ENCODE measurements at regions not wholly inside any gene's neighbourhood (a gene's known extent, or its start where the extent isn't known, plus 50 kb on each side); places are given as distances from the start of the nearest gene placed in this dataset.
A peak's percentile ranks its signal among the peaks of the same experiment; 100 is the strongest.
"Not testable (repeated sequence)": the region's sequence is repeated elsewhere in the genome, so short reads cannot be mapped to it uniquely, and the experiment has no call there.

GRCh38 chr12:58673021-58673420, 247.3 kb downstream of the LRIG3 start:
- H3K4me1 Mint-ChIP-seq = no peaks in the 10 kb centered on the region
- DNase-seq = no peak
- peaks cover 0 to under 1% of the 10 kb centered on the region in 2 donors for H3K36me3 Mint-ChIP-seq
- H3K4me3 Mint-ChIP-seq = no peak overlapping the region
- no peak for ATAC-seq (ENCODE audit: low read depth in 2 of 2)
- H3K27ac Mint-ChIP-seq = no peak overlapping the region
- H3K9me3 Mint-ChIP-seq = peaks cover 5 to 18% (median 8%) of the 10 kb centered on the region in 7 donors
- no peaks in the 10 kb centered on the region for H3K27me3 Mint-ChIP-seq

- Mint-ChIP-seq H3K27ac (peak overlapping the region in 1 of 6 donors; percentile 65), H3K9me3 (peaks cover 12 to 31% (median 20%) of the 10 kb centered on the region in 7 donors)
- H3K27me3 Mint-ChIP-seq; H3K36me3 Mint-ChIP-seq; ATAC-seq (ENCODE audit: low read depth in 2 of 2); DNase-seq; H3K4me1 Mint-ChIP-seq; H3K4me3 Mint-ChIP-seq: not testable (repeated sequence)
Measured at GRCh38 chr12:58677833-58678232, 242.5 kb downstream of the LRIG3 start.

GRCh38 chr12:58678753-58679152, 241.6 kb downstream of the LRIG3 start:
- Mint-ChIP-seq H3K27me3 (no peaks in the 10 kb centered on the region), H3K36me3 (peaks cover 0 to 5% of the 10 kb centered on the region in 2 donors), H3K27ac (no peak overlapping the region), H3K4me3 (no peak overlapping the region), H3K4me1 (no peaks in the 10 kb centered on the region), H3K9me3 (peaks cover 12 to 31% (median 20%) of the 10 kb centered on the region in 7 donors)
- no peak for ATAC-seq (ENCODE audit: low read depth in 2 of 2)
- no peak for DNase-seq

- H3K36me3 Mint-ChIP-seq = peaks cover 0 to 5% of the 10 kb centered on the region in 2 donors
- ATAC-seq (ENCODE audit: low read depth in 2 of 2) (no peak), DNase-seq (no peak)
- peaks cover 8 to 24% (median 18%) of the 10 kb centered on the region in 7 donors for H3K9me3 Mint-ChIP-seq
- H3K4me1 Mint-ChIP-seq = no peaks in the 10 kb centered on the region
- no peak overlapping the region for H3K27ac Mint-ChIP-seq
- H3K27me3 Mint-ChIP-seq = no peaks in the 10 kb centered on the region
- no peak overlapping the region for H3K4me3 Mint-ChIP-seq
Measured at GRCh38 chr12:58681730-58682129, 238.6 kb downstream of the LRIG3 start.

- ATAC-seq (ENCODE audit: low read depth in 2 of 2) (no peak), DNase-seq (no peak)
- Mint-ChIP-seq H3K27ac (no peak overlapping the region), H3K27me3 (no peaks in the 10 kb centered on the region), H3K36me3 (no peaks in the 10 kb centered on the region), H3K4me3 (no peak overlapping the region), H3K9me3 (peaks cover 11 to 55% (median 24%) of the 10 kb centered on the region in 7 donors), H3K4me1 (no peaks in the 10 kb centered on the region)
Measured at GRCh38 chr12:58695263-58695662, 225.0 kb downstream of the LRIG3 start.

- no peaks in the 10 kb centered on the region for H3K4me1 Mint-ChIP-seq
- H3K36me3 Mint-ChIP-seq = no peaks in the 10 kb centered on the region
- DNase-seq (no peak), ATAC-seq (ENCODE audit: low read depth in 2 of 2) (no peak)
- H3K4me3 Mint-ChIP-seq = no peak overlapping the region
- no peak overlapping the region for H3K27ac Mint-ChIP-seq
- peaks cover 4 to 41% (median 22%) of the 10 kb centered on the region in 7 donors for H3K9me3 Mint-ChIP-seq
- H3K27me3 Mint-ChIP-seq = no peaks in the 10 kb centered on the region
Measured at GRCh38 chr12:58701536-58701935, 218.8 kb downstream of the LRIG3 start.

GRCh38 chr12:58703866-58704265, 216.4 kb downstream of the LRIG3 start:
- DNase-seq (no peak), ATAC-seq (ENCODE audit: low read depth in 2 of 2) (no peak)
- no peaks in the 10 kb centered on the region for H3K27me3 Mint-ChIP-seq
- no peak overlapping the region for H3K27ac Mint-ChIP-seq
- no peaks in the 10 kb centered on the region for H3K4me1 Mint-ChIP-seq
- H3K9me3 Mint-ChIP-seq = peaks cover 10 to 40% (median 22%) of the 10 kb centered on the region in 7 donors
- H3K36me3 Mint-ChIP-seq = no peaks in the 10 kb centered on the region
- H3K4me3 Mint-ChIP-seq = no peak overlapping the region

GRCh38 chr12:58704770-58705169, 215.5 kb downstream of the LRIG3 start:
- not testable (repeated sequence) for DNase-seq; H3K4me3 Mint-ChIP-seq; H3K27me3 Mint-ChIP-seq; H3K4me1 Mint-ChIP-seq; H3K27ac Mint-ChIP-seq; ATAC-seq (ENCODE audit: low read depth in 2 of 2); H3K36me3 Mint-ChIP-seq
- H3K9me3 Mint-ChIP-seq = peaks cover 12 to 38% (median 21%) of the 10 kb centered on the region in 7 donors

GRCh38 chr12:58710901-58711300, 209.4 kb downstream of the LRIG3 start:
- ATAC-seq (ENCODE audit: low read depth in 2 of 2) = no peak
- peaks cover 9 to 38% (median 18%) of the 10 kb centered on the region in 7 donors for H3K9me3 Mint-ChIP-seq

GRCh38 chr12:58711974-58712373, 208.3 kb downstream of the LRIG3 start:
- Mint-ChIP-seq H3K4me1 (no peaks in the 10 kb centered on the region), H3K36me3 (no peaks in the 10 kb centered on the region), H3K27ac (no peak overlapping the region), H3K27me3 (no peaks in the 10 kb centered on the region), H3K9me3 (peaks cover 9 to 30% (median 12%) of the 10 kb centered on the region in 7 donors), H3K4me3 (no peak overlapping the region)
- DNase-seq (no peak), ATAC-seq (ENCODE audit: low read depth in 2 of 2) (no peak)

More at GRCh38 chr12:58710901-58711300, 209.4 kb downstream of the LRIG3 start:
- no peak for DNase-seq
- Mint-ChIP-seq H3K4me3 (no peak overlapping the region), H3K4me1 (no peaks in the 10 kb centered on the region), H3K36me3 (no peaks in the 10 kb centered on the region), H3K27ac (no peak overlapping the region), H3K27me3 (no peaks in the 10 kb centered on the region)

GRCh38 chr12:58712976-58713375, 207.3 kb downstream of the LRIG3 start:
- H3K27me3 Mint-ChIP-seq = no peaks in the 10 kb centered on the region
- DNase-seq (no peak), ATAC-seq (ENCODE audit: low read depth in 2 of 2) (no peak)
- H3K36me3 Mint-ChIP-seq = no peaks in the 10 kb centered on the region
- no peak overlapping the region for H3K4me3 Mint-ChIP-seq
- H3K27ac Mint-ChIP-seq = no peak overlapping the region
- no peaks in the 10 kb centered on the region for H3K4me1 Mint-ChIP-seq
- H3K9me3 Mint-ChIP-seq = peaks cover 0 to 21% (median 10%) of the 10 kb centered on the region in 7 donors

- Mint-ChIP-seq H3K36me3 (no peaks in the 10 kb centered on the region), H3K27ac (no peak overlapping the region), H3K9me3 (peaks cover 0 to 14% (median 2%) of the 10 kb centered on the region in 7 donors), H3K27me3 (no peaks in the 10 kb centered on the region), H3K4me3 (no peak overlapping the region), H3K4me1 (no peaks in the 10 kb centered on the region)
- DNase-seq = no peak
- ATAC-seq (ENCODE audit: low read depth in 2 of 2) = no peak
Measured at GRCh38 chr12:58719161-58719560, 201.1 kb downstream of the LRIG3 start.

GRCh38 chr12:58720421-58720820, 199.9 kb downstream of the LRIG3 start:
- DNase-seq (no peak), ATAC-seq (ENCODE audit: low read depth in 2 of 2) (no peak)
- Mint-ChIP-seq H3K4me1 (no peaks in the 10 kb centered on the region), H3K9me3 (peaks cover 0 to 10% (median 2%) of the 10 kb centered on the region in 7 donors), H3K36me3 (no peaks in the 10 kb centered on the region), H3K4me3 (no peak overlapping the region), H3K27me3 (no peaks in the 10 kb centered on the region), H3K27ac (no peak overlapping the region)

GRCh38 chr12:58725400-58726105, 194.8 kb downstream of the LRIG3 start:
- H3K4me3 Mint-ChIP-seq = no peak overlapping the region
- ATAC-seq (ENCODE audit: low read depth in 2 of 2) (no peak), DNase-seq (no peak)
- H3K27ac Mint-ChIP-seq = no peak overlapping the region
- peaks cover 0 to 10% (median 2%) of the 10 kb centered on the region in 7 donors for H3K9me3 Mint-ChIP-seq
- no peaks in the 10 kb centered on the region for H3K4me1 Mint-ChIP-seq
- H3K27me3 Mint-ChIP-seq = no peaks in the 10 kb centered on the region
- no peaks in the 10 kb centered on the region for H3K36me3 Mint-ChIP-seq
